ENCODE measurements at regions not wholly inside any gene's neighbourhood (a gene's known extent, or its start where the extent isn't known, plus 50 kb on each side); places are given as distances from the start of the nearest gene placed in this dataset.

GRCh38 chr16:85971902-85972638, 73.1 kb downstream of the IRF8 start:
- DNase-seq = no peak

GRCh38 chr16:85974428-85975375, 75.7 kb downstream of the IRF8 start:
- no peak for DNase-seq

GRCh38 chr16:85975451-85975981, 76.6 kb downstream of the IRF8 start:
- DNase-seq = no peak

GRCh38 chr16:85978291-85978775, 79.4 kb downstream of the IRF8 start:
- DNase-seq = no peak

GRCh38 chr16:85978976-85979375, 80.0 kb downstream of the IRF8 start:
- DNase-seq = no peak

- DNase-seq = no peak
Observed at GRCh38 chr16:85979605-85980004, 80.6 kb downstream of the IRF8 start.

GRCh38 chr16:85980686-85981085, 81.7 kb downstream of the IRF8 start:
- no peak for DNase-seq

GRCh38 chr16:85981826-85982562, 83.0 kb downstream of the IRF8 start:
- DNase-seq = no peak

- DNase-seq = no peak
Observed at GRCh38 chr16:85982563-85982939, 83.6 kb downstream of the IRF8 start.

- DNase-seq = no peak
Observed at GRCh38 chr16:85983064-85983463, 84.1 kb downstream of the IRF8 start.

- DNase-seq = no peak
Observed at GRCh38 chr16:85983606-85984230, 84.8 kb downstream of the IRF8 start.

- no peak for DNase-seq
Observed at GRCh38 chr16:85984231-85984880, 85.4 kb downstream of the IRF8 start.

GRCh38 chr16:85984947-85985451, 86.0 kb downstream of the IRF8 start:
- no peak for DNase-seq

GRCh38 chr16:85986931-85987749, 88.2 kb downstream of the IRF8 start:
- DNase-seq = peak; percentile 34 to 40

- no peak for DNase-seq
Observed at GRCh38 chr16:85987750-85988078, 88.8 kb downstream of the IRF8 start.

GRCh38 chr16:85988306-85988705, 89.3 kb downstream of the IRF8 start:
- DNase-seq = no peak

GRCh38 chr16:85988723-85989313, 89.9 kb downstream of the IRF8 start:
- no peak for DNase-seq

- DNase-seq = no peak
Observed at GRCh38 chr16:85989376-85989775, 90.4 kb downstream of the IRF8 start.

GRCh38 chr16:85989863-85990643, 91.1 kb downstream of the IRF8 start:
- DNase-seq = no peak

GRCh38 chr16:85990861-85991301, 91.9 kb downstream of the IRF8 start:
- DNase-seq = no peak
